HG03469 (cell line): ENCODE measurements at regions not wholly inside any gene's neighbourhood (a gene's known extent, or its start where the extent isn't known, plus 50 kb on each side); places are given as distances from the start of the nearest gene placed in this dataset.

ENCODE experiments used
- ATAC-seq: cut with Tn5 transposase; IDR thresholded peaks from one replicate; pipeline ENCODE4 v1.9.1; 2021; ENCODE audit warnings: mild to moderate bottlenecking, moderate library complexity, moderate number of reproducible peaks; ENCODE audit not compliant: unreplicated experiment

DNA sequence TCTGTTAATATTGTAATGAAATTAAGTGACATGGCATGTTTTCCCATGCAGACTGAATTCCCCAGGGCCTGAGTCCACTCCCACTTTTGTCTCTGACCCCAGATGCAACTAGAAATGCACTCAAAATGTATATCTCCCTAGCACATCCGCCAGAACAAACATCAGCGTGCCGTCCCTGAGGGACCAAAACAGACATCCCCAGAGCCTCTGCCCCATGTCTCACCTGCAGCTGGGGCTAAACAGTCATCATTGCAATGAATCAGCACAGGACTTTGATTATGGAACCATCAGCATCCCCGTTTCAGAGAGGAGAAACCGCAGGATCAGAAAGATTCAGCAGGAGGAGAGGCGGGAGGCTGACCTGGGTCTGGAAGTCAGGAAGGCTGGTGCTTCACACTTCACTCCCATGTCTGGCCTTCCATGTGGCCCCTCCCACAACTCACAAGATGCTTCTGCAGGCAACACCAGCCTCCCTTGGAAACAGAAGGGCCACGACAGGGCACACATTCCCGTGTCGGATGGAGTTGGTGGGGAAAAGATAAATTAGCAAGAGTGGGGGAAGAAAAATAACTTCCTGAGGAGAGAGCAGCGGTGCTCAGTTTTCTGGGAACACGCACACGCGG is 130.6 kb upstream of the VSTM2B start:
- no peak for ATAC-seq

DNA sequence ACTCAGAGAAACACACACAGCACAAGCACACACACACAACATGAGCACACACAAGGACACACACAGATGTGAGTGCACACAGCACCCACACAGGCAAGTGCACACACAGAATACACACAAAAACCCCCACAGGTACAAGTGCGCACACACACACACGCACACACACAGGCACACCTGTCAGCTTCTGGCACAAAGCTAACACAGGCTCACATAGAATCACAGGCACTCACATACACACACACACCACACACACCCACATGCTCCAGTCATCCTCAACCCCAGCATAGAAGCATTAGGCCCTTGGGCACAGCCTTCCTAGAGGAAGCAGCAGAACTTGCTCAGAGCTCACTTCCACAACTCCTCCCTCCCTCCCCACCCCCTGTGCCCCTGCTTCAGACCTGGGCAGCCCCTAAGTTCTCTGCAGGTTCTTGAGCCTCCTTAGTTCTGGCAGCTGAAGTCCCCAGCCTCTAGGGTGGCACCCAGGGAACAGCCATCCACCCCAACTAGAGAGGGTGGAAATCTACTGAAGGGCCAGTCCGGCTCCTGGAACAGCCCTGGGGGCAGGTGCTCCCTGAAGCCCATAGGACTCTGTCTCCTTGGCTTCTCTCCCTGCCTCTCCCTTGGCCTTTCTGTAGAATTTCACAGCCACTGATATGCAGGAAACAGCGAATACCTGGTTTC is 129.9 kb upstream of the VSTM2B start:
- no peak for ATAC-seq

DNA sequence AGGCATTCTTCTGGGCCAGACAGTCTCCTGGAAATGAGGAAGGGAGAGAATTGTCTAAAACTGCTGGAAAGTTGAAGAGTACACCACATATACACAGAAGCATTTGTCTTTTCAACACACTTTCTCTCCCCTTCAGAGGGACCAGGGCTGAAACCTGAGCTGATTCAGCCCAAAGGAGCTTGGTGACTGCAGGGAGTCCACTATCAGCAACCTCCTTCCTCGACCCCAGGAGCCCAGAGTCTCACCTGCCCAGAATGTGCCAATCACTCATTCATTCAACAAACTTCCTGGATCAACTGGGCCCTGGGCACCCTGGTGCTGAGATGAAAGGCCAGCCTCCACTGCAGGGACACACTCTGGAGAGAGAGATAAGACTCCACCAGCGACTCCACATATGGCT is 128.9 kb upstream of the VSTM2B start:
- ATAC-seq: no peak

DNA sequence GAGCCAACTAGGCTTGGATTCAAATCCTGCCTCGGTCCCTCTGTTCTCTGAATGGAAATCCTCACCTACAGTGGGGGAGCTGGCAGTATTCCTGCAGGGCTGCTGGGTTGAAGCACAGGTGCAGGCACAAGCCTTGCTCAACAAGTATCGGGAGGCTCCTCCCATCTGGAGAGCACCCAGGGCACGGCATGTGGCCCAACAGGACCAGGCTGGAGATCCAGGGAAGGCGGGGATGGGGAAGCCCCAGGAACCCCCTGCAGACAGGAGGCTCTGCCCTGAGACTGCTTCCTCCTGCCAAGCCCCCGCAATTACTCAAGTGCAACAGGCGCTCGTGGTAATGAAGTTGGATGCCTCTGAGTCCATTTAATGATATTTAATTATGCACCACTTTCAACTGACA is 128.0 kb upstream of the VSTM2B start:
- no peak for ATAC-seq

DNA sequence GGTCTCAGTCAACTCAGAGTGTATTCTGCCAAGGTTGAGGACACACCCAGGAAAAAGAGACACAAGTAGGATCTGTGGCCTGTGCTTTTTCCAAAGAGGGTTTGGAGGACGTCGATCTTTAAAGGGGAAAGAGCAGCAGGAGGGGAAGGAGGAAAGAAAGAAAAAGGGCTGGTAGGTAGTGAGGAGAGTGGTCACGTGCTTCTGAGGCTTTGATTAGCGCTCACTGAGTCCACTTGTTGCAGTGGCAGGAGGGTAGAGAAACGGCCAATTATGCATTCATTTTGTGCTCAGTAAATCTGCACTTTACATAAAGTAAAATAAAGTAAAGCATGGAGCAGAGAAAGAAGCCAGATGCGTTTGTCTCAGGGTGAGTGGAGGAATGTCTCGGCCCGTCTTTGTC is 126.0 kb upstream of the VSTM2B start:
- ATAC-seq: no peak

DNA sequence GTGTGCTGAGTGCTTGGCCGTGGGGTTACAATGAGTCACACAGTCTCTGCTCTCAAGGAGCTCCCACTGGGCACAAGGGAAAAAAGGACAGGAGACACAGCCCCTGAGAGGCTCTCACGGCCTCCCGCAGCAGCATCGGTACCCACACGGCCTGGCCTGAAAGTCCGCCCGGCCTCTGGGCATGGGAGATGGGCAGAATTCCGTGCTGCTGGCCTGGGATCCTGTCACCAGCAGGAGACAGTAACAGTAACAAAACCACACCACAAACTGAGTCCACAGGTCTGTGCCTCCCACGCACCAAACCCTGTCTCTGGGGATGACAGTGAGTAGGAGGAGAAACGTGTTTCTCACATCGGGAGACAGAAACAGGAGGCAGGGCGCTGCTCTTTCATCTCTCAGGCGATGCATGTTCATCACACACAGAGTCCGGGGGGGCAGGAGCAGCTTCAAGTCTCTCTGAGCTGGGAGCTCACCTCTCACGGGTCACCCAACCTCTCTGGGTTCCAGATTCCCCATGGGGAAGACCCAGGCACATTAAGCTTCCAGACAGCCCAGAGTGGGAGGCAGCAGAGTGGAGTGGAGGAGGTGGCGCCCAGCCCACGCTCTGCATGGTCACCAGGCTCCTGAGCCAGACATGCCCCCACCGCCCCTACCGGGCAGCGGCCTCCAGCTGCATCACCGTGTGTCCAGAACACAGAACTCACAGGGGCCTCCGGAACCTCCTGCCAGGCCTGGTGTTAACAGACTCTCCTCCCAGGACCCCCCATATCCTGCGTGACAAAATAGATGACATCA is 124.7 kb upstream of the VSTM2B start:
- ATAC-seq: no peak

DNA sequence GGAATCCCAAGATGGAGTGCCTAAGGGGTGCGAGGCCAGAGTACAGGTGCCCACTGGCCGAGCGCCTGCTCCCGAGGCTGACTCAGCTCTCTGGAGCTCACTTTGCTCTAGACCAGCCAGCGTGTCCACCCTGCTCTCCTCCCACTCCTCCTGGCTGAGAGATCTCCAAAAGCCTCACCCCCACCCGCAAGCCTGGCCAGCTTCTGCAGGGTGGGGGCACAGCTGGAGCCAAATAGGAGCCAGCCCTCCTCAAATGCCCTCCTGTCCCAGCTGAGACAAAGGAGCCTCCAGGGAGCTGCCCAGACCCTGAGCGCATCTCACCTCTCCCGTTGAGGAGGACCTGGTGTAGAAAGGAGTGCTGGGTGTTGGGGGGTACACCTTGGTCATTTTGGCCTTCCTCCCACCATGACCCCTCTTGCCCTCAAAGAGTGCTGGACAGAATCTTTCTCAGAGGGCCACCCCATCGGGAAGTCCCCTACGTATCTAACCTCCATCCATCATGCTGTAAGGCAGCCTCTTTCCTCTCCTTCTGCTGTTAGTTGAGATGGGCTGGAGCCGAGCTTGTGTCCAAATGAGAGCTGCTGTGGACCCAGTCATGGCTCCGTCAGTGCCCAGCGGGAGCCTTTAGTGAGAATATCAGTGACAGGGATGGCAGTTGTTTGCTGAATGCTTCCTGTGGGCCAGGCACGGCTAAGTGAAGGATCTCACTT is 123.9 kb upstream of the VSTM2B start:
- ATAC-seq: no peak

DNA sequence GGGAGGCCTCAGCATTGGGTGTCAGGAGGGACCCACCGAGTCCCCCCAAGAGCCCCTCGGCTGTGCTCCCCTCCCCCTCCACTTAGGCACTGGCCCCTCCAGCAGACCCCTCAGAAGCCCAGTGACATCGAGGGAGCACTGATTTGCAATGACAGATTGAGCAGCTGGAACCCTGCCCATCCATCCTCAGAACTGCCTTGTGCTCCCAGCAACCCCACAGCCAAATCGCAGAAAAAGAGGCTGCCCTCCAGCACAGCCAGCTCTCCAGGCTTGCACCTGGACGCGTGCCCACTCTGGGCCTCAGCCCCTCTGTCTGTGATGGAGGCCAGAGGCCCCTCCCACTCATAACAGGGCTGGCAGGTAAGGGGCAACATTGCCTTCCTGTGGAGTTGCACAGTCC is 123.2 kb upstream of the VSTM2B start:
- no peak for ATAC-seq

DNA sequence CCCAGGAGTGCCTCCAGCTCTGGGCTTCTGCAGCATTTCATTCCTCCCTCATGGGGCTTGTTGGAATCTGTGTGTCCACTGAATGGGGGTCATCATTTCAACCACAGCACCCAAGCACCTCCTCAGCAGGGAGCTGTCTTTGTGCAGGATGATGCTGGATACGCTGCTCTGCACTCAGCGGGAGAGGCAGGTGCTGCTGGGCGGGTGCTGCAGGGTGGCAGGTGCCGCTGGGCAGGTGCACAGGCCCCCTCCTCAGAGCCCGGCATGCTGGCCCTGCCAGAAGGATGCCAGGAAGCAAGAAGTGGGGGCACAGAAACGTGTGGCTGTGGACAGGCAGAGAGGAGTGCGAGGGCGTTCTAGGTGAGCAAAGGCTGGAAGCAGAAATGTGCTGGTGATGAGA is 121.8 kb upstream of the VSTM2B start:
- no peak for ATAC-seq

DNA sequence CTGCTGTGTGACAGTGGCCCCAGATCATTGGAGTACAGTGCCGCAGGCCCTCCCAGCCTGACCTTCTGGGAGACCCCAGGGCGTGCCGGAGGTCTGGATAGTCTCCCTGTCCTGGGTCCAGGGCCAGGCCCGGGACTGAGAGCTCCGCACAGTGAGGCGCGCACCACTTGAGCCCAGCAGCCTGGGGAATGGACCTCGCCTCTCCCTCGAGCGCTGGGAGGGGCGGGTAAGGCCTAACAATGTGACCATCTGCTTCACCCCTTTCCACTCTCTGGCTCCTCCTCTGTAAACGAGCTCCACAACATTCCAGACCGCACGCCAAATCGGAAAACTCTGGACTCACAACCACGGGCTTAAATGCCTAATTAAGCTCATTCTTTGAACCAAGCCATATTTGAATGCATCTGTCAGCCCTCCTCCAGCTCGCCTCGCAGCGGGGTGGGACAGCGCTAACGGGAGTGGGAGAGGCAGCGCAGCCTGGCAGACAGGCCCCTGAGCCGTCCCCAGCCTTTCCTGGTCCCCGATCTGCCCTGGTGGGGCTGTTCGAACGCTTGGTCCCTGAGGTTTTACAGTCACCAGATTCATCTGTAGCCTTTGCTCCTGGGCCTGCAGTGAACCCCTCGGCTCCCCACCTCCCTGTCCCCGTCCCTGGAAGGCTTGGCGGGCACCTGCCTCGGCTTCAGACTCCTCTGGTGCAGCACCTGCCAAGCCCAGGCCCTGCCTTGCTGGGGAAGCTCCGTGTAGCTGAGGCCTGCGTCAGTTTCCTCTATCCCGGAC is 120.7 kb upstream of the VSTM2B start:
- no peak for ATAC-seq

DNA sequence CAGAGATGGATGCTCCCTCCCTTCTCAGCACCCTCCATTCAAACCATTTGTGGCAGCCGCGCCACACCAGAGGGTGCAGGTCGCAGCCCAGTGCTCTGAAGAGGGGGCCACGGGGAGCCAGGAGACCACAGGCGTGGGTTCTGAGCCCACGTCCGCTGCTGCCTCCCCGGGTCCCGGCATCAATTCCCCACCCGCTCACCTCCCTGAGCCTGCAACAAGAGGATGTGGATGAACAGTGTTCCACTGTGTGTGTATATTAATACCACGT is 120.1 kb upstream of the VSTM2B start:
- ATAC-seq: no peak

DNA sequence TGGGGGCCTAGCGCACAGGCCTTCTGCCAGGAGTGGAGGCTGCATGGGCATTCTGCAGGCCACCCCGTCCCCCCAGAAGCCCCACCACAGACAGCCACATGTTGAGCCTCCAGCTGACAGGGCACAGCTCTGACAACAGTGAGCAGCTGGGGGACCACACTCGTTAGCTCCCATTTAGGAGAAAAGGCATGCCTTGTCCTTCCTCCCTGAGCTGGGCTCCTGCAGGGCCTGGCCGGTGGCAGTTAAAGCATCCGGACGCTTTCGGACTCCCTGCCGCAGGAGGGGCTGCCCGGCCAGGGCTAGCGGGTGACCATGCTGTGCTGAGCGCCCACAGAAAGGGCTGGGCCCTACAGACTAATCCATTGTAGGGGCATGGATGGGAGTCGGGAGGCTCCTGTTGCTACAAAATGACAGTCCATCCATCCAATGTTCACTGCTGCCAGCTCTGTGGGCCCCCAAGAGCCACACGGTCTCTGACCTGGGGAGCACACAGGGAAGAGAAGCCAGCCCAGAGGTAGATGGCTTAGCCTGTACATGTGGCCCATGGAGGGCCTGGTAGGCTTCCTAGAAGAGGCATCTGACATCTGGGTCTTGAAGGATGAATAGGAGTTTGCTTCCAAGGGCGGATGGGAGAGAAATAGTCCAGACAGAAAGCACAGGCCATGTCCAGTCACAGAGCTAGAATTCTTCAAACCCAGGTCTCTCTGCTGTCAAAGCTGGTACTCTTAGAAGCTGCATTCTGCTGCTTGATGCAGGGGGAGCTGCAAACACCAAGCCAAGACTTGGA is 116.5 kb upstream of the VSTM2B start:
- ATAC-seq: no peak

DNA sequence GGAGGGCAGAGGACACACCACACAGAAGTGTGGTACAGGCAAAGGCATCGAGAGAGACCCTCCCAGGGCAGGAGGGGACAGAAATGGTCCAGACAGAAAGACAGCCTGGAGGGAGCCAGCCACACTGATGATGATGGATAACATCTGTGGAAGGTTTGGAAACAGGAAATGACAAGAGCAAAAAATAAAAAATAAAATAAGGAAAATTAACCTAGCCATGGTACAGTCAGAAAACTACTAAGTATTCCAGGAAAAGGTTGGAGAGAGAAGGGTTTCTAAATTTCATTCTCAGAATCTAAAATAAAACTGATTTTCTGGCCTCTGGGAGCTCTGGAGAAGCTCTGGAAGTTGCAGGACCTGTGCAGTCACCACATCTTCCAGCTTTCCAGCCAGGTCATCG is 115.2 kb upstream of the VSTM2B start:
- ATAC-seq: no peak

DNA sequence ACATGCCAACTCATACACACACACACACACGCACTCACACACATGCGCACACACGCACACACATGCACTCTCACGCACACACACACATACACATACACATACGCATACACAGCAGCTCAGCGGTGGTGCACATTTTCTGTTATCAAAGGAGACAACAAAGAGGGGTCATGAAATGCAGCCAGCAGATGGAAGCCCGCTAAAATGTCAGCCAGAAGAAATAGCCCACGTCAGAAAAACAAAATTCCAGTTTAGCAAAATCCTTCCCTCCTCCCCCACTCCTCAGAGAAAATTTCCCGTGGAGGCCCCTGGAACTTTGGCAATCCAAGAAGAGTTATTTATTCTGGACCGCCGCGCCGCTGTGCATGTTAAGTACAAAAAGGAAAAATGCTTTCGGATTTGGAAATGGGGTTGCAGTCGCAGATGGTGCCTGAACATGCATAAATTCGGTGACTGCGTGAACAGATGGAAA is 114.6 kb upstream of the VSTM2B start:
- no peak for ATAC-seq

DNA sequence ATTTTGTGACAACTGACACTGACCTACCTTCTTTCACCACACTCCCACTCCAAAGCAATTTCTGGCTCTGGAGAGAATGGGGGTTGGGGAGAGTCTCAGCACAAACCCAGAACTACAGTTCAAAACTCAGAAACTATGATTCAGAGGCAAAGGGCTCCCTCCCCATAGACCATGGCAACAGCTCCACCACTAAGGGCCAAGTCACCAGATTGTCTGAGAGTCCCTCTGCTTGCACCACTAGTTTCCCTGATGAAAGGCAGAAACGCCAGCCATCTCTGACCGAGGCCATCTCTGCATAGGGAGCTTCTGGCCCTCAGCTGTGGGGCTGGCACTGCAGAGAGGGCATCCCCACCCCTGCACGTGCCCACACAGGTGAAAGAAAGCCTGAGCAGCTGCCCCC is 112.4 kb upstream of the VSTM2B start:
- ATAC-seq: no peak

DNA sequence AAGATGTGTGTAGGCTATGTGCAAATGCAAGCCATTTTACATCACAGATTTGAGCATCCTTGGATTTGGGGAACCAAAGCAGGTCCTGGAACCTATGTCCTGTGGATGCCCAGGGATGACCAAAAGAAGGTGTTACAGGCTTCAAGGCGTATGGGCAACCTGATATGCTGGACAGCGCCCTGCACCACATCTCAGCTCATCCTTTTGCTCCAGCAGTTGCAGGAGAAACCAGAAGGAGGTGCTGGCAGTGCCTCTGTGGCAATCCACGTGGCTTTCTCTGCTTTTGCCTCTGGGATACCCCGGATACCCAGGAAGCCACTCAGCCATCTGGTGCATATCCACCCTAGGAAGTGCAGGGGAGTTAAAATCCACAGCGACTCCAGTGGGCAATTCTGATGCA is 110.3 kb upstream of the VSTM2B start:
- no peak for ATAC-seq

DNA sequence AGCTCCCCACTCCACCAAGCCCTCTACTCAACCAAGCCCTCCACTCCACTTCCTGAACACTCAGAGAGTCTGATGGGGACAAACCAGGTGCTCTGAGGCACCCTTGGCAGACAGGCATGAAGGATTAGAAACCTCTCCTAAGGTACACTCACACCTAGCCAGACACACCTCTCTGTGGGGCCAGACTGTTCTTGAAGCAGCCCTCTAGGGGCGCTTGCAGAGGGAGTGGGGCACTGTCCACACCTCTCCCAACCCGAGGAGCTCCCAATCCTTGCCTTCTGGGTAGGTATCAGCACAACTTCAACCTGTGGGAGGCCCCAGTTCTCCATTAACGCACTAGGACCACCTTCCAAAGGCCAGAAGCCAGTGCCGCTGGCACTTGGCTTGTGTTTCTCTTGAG is 108.7 kb upstream of the VSTM2B start:
- ATAC-seq: no peak

DNA sequence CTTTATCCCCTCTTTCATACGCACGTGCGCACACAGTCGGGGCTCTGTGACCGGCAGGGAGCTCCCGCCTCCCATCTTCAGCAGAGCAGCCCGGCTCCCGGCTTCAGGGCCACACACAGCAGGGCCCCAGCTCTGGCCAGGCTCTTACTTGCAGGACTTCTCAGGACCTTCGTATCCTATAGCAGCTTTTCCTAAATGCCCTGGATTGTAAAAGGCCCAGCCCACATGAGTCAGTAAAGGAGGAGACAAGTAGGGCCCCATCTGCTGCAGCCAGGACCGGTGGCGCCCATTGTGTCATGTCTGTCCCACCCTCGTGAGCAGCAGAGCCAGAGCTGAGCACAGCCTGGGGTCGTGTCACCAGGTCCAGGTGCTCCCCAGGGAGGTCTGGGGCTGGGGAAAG is 107.6 kb upstream of the VSTM2B start:
- ATAC-seq: no peak

DNA sequence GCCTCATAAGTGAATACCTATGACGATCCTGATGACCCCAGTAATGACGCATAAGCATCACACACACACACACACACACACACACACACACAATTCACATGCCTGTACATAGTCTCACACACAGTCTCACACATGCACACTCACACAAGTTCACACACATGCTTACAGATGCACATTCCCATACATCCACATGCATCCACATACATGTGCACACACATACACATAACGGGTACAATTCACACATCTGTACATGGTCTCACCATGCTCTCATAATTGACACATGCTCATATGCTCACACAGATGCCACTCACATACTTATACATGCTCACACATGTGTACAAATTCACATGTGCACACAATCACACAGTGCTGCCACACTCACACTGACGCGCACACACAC is 105.7 kb upstream of the VSTM2B start:
- no peak for ATAC-seq

DNA sequence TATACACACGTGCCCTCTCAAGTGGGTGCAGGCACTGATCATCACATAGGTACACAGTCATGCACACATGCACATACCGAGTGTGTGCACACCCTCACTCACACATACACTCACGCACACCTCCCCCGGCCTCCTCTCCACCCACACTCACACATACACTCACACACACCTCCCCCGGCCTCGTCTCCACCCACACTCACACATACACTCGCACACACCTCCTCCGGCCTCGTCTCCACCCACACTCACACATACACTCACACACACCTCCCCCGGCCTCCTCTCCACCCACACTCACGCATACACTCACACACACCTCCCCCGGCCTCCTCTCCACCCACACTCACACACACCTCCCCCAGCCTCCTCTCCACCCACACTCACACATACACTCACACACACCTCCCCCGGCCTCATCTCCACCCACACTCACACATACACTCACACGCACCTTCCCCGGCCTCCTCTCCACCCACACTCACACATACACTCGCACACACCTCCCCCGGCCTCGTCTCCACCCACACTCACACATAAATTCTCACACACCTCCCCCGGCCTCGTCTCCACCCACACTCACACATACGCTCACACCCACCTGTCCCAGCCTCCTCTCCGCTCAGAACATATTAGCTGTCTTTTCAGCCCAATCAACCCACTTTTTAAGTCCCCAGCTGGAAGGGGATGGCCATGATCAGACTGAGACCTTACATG is 105.2 kb upstream of the VSTM2B start:
- ATAC-seq: no peak
